ENCODE measurements at regions not wholly inside any gene's neighbourhood (a gene's known extent, or its start where the extent isn't known, plus 50 kb on each side); places are given as distances from the start of the nearest gene placed in this dataset.

DNA sequence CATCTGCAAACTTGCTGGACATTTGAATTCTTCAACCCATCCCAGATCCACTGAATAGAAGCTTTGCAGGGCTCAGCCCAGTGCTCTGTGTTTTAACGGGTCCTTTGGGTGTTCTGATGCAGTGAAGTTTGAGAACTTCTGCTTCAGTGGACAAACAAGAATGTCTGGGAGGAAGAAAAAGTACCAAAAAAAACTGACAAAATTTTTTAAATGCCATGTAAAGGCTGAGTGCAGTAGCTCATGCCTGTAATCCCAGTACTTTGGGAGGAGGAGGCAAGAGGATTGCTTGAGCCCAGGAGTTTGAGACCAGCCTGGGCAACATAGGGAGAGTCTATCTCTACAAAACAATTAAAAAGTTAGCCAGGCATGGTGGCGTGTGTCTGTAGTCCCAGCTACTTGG is 51.8 kb upstream of the FRMD4A start:
- TF ChIP-seq, protein P1, sequence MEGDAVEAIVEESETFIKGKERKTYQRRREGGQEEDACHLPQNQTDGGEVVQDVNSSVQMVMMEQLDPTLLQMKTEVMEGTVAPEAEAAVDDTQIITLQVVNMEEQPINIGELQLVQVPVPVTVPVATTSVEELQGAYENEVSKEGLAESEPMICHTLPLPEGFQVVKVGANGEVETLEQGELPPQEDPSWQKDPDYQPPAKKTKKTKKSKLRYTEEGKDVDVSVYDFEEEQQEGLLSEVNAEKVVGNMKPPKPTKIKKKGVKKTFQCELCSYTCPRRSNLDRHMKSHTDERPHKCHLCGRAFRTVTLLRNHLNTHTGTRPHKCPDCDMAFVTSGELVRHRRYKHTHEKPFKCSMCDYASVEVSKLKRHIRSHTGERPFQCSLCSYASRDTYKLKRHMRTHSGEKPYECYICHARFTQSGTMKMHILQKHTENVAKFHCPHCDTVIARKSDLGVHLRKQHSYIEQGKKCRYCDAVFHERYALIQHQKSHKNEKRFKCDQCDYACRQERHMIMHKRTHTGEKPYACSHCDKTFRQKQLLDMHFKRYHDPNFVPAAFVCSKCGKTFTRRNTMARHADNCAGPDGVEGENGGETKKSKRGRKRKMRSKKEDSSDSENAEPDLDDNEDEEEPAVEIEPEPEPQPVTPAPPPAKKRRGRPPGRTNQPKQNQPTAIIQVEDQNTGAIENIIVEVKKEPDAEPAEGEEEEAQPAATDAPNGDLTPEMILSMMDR (IDR thresholded peaks at IDR 0.05): no peak
- TF ChIP-seq POLR2AphosphoS5 (IDR thresholded peaks at IDR 0.05): no peak
- TF ChIP-seq POLR2A (IDR thresholded peaks at IDR 0.05): no peak

All from breast epithelium (tissue), 3 donors.